HG02981 (cell line): ENCODE measurements at regions not wholly inside any gene's neighbourhood (a gene's known extent, or its start where the extent isn't known, plus 50 kb on each side); places are given as distances from the start of the nearest gene placed in this dataset.

ENCODE experiments used
- ATAC-seq: cut with Tn5 transposase; IDR thresholded peaks from one replicate; pipeline ENCODE4 v1.9.1; 2021; ENCODE audit warnings: mild to moderate bottlenecking, moderate library complexity; ENCODE audit not compliant: unreplicated experiment

DNA sequence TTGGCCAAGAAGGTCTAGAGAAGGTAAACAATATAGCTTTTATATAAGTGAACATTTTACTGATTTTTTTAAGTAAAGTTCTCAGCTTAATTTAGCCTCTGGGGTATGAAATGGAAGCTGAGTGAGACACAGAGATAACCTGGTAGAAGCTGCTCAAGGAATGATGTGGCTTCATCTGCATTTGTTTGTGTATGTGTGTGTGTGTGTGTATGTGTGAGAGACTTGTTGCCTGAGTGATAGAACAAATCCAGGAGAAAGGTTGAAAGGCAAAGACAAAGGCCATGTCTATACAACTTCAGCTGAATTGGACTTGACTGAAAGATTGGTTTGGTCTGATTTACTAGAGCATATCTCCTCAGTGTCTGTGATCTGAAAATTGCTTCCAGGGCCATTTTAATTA, 63.6 kb downstream of the PCDH7 start:
- ATAC-seq = no peak

DNA sequence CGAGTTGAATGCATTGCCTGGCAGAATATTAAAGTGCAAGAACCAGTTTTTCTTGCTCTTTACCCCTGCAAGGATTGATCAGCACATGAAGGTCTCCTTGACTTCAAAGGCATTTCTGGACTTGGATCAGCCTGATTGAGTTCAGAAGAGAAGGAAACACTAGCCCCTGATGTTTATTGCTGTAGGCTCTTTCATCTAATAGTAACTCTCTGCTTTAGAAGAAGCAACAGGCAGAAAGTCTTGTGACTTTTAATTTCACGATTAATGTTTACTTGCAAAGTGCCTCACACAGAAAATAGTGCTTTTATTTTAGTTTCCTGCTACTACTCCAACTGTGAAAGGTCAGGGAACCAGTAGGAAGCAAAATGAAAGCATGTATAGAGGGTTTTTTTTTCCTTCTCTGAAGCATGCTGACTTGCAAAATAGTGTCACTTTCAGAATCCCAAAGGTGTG, 69.1 kb downstream of the PCDH7 start:
- ATAC-seq = no peak

DNA sequence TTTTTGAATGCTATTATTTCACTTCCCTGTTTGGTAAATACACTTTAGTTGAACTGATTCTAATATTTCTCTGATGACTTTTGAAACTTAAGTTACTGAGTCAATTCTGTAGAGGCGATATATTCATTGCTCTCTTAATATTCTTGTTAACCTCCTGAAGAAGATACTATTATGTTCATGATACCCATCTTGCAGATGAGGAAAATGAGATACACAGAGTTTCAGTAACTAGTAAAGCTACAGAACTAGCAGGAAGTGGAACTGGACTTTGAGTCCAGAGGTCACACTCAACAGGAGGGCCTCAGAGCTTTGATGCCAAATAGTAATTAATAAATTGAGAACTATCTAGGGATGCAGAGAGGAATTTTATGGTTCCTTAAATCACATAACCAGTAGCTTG, 70.0 kb downstream of the PCDH7 start:
- no peak for ATAC-seq

DNA sequence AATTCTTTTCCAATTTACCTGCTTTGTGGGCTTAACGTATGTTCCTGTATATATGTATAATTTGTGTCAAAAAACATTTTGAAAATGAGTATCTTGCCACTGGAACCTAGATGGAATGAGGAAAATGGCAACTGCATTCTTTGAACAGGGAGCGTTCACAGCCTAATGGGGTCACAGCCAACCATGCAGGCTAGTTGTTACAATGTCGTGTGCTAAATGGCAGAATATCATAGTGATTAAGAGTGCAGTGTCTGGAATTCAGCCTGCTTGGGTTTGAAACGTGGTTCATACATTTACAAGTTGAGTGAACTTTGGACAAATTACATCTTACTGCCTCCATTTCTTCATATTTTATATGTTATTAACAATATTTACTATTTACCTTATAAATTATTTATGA, 70.8 kb downstream of the PCDH7 start:
- no peak for ATAC-seq

DNA sequence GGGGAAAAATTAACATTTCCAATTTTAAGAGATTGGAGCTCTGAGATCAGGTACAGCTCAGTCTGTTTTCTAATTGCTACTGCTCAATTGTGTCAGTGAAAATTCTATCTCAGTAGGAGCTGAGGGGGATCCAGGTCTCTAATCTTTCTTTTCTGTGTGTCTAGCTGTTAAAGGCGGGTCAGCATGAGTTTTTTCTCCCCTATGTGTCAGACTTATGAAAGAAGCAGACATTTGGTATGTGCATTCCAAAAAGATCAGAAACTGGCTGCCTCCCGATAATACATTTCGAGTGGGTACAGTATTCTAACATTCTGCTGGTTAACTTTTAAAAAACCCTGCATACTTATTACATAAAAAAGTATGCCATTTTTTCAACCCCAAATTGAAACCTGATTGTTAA, 72.4 kb downstream of the PCDH7 start:
- ATAC-seq = no peak

DNA sequence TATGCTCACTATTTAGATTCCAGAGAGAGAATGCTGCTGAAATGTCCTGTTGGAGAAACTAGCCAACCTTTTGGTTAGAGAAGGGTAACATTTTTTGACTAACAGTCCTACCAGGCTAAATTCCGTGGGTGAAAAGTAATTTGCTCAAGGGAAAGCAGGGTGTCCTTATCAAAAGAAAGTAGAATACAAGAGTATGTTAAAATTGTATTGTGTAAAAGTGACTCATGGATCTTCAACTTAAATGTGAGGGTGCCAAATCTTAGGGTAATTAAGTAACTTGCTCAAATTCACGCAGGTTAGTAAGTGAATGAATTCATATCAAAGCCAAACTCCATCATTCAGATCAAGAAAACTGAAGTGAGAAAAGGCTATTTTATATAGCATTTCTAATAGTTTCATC, 81.7 kb downstream of the PCDH7 start:
- no peak for ATAC-seq

DNA sequence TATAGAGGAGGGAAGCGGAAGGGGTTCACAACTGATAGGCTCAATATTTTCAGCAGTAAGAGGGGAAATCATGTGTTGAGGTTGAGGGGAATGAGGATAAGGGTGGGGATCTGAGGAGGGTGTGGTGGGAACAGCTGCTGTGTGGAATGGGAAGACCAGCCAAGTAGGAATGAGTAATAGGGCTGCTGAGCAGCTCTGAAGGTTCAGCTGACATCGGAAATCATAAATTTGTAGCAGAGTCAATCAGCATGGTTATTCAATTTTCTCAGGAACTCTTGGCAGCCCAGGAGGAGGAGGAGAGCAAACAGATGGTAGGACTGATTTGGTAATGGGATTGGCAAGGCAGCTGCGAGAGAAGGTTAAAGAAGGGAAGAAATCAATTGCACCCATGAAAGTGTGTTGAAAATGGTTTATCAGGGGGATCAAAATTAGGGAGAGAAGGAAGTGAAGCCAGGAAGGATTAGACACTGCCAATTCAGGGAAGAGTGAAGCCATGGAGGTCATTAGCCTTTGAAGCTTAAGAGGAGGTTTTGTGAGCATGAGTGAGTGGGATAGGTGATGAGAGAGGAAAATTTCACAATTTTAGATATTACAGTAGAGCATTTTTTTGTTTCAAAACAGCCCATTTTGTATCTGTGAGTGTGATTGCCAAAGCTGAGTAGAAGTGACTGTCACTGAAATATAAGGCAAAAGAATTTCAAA, 82.6 kb downstream of the PCDH7 start:
- no peak for ATAC-seq

DNA sequence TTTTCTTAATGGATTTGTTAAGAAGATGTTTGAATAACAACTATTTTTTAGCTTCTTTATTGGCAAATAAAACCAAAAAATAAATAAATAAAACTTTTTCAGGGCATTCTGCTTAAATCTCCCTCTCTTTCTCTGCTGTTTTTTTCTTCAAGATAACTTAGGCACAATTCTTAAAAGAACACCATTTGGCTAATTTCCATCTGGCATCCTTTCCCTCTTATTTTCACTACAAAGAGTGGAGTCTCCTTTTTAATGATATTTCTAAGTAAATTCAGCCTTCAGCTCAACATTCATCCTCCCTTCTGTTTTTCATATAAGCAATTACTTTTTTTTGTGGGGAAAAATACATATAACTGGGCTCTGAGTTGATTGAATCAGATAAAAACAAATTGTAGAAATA, 88.1 kb downstream of the PCDH7 start:
- ATAC-seq = no peak

DNA sequence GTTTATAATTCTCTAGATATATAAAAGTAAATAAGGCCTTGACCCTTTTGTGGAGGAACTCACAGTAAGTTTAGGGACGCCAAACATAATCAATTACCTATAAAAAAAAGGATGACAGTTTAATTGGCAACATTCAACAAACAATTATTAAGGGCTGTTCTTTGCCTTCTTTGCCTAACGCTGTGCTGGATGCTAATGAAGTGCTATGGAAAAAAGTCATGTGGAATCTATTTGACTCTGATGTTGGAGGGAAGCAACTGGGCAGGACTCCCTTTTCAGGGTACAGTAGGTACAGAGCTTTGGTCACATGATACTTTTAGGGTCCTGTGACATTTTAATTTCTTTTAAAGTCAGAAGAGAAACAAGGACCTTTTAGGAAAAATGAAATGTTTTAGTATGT, 91.1 kb downstream of the PCDH7 start:
- ATAC-seq = no peak

DNA sequence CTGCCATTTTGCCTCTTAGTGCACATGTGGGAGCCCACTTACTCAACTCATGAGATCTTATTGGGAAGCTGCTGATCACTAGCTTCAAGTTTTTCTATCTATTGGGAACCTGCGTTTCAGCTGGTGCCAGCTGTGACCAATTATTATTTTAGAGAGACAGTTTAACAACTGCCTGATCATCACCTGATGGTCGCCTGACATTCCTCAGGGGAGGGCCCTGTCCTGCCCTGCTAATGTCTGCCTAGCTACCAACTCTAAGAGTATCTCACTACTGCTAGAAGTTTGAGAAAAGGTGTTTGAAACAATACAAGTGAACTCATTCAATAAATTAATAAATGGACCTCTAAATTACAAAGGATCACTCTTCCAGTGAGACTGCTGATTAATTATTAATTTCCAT, 95.5 kb downstream of the PCDH7 start:
- ATAC-seq = no peak

DNA sequence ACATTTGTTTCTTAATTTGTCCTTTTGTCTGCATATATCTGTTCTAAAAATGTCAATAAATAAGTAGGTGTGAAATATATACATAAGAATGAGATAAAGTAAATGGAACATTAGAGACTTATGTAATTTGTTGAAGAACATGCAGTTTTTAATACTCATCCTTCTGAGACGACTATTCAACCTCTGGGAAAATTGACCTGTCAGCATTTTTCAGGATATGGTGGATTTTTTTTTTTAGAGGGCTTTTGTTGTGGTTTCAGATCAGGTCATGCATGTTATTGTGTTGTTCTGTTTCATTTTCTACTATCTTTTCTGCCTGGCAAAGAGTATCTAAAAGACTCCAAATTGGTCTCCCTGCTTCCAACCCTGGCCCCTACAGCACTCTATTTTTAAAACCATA, 97.3 kb downstream of the PCDH7 start:
- no peak for ATAC-seq

DNA sequence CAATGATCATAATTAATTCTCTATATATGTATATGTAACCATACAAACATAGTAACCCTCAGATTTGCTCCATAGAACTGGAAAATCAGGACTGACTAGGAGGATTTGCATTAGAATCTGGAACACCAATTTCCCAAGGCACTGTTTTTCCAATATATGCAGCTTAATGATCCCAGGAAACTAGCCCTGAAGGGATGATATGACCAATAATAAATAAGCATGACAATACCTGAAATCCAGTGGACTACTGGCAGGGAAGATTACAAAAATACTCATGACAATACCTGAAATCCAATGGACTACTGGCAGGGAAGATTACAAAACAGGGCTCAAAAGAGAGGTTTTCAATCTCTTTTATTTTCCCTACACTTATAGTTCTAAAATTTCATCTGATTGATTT, 98.4 kb downstream of the PCDH7 start:
- ATAC-seq = no peak

DNA sequence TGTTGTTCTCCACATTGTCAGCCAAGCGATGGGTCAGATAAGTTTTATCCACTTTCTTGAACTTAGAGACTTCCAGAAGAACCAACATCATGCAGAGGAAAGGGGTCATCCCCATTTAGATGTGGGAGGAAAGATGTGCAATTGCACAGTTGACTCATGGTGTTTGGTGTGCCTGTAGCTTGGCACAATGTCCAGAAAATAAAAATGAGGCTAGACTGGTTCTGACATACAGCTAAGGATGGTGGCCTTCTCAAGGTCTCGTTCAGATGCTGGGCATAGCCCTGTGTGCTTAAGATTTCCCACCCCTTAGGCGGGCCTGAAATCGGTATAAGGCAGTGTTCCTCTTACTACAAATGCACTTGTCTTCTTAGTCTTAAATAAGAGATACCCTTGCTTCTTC, 101.1 kb downstream of the PCDH7 start:
- ATAC-seq = no peak

DNA sequence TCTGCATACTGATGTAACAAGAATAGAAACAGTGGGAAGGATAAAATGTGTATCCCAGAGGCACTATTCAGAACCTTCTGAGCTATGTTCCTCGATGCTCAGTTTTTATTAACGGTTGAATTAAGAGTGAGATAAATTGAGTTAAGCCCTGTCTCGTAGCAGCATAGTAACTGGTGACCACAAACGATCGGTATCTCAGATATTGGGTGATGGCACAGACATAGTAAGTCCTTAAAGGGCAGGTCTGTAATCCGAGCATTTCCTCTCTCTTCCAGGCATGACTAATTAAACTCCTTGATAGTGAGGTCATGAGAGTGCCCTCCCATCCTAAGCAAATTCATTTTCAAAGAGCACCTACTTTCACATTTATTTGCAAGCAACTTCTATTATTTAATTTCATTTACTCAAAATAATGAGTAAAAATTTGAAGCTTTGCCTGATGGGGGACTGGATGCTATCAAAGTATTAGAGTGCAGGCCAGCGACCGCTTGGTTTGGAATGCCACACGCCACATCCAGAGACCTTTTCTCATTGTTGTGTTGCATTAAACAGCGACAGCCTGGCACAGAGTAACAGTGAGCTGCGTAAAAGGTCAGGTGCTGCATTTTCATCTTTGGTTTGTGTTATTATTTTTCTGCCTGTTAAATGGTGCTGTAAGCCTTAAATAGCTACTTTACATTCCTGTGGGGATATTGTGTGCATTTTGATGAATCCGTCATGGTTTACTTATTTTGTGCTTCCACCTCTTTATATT, 101.9 kb downstream of the PCDH7 start:
- ATAC-seq = no peak

DNA sequence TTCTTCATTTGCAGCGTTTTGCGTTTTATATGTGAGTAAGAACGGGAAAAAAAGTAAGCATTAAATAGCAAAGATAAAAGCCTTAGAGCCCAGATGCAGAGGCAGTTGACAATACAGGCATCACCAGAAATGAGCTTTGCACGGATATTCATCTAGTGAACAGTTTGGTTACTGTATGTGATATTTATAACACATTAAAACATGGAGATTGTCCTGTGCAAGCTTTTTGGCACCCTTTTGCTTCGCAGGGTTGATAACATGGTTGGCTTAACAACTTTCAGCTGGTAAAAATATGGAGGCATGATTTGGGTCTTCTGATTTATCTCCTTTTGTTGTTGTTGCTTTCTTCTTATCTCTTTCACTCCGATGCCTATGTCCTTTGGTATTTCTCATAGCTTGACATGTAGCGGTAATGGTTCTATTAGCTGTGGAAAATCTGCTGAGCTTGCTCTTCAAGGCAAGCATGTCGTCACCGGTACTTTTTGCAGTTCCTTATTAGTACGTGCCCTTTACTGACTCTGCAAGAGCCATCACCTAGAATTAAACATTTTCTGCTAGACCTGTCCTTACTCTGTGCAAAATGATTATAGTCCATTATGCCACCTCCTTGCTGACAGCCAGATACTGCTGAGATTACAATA, 102.9 kb downstream of the PCDH7 start:
- no peak for ATAC-seq

DNA sequence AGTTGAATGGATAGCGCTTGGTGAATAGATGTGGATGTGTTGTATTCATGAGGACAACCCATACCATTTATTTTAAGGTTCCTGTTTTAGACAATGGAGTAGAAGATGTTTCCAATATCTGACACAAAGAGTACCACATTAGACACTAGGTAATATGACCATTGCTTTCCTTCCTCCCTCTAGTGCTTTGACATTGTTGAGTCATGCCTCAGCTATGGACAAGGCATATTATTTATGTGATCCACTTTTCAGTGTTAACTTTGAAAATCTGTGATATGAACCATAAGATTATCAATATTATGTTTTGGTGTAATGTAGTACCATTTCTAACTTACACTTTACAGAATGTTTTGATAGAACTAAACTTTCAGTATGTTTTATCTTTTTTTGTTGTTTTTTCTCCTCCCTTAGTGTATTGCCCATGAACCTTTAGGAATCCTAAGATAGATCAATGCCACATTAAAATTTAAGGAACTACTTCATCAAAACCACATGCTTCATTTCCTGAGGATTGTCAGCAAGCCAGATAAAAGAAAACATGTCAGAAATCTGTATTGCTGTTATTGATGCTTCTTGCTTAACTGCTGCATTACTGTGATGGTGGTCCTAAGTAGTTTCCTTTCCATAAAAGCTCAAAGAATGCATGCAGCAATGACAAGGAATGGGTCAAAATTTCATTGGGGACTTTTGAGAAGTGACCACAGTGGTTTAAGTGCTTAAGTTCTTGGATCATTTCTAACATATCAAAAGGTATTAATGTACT, 105.0 kb downstream of the PCDH7 start:
- no peak for ATAC-seq

DNA sequence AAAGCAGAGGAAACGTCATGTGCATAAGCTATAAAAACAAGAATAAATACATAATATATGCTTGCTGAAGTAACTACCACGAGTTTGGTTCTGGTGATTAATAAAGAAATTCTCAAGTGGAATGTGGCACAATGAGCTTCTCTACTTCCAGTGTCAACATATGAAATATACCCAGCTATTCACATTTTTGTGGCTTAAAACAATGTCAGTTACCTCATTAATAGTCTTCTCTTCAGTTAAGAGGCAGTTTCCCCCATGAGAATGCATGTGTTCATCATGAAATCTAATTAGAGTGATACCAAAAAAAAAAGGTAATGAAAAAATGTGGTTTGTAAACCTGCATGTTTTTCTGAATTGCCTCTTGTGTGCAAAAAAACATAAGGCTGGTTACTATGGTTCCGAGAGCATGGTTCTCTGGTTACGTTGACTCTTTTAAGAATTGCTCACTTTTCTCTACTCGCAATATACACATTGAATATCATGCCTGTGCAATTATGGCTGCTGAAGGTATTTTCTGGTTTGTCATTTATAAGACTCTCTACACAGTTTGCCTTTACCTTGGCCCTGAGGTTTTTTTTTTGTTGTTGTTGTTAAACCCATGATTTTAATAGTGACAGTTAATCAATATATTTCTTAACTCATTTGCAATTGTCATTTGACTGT, 108.2 kb downstream of the PCDH7 start:
- no peak for ATAC-seq

DNA sequence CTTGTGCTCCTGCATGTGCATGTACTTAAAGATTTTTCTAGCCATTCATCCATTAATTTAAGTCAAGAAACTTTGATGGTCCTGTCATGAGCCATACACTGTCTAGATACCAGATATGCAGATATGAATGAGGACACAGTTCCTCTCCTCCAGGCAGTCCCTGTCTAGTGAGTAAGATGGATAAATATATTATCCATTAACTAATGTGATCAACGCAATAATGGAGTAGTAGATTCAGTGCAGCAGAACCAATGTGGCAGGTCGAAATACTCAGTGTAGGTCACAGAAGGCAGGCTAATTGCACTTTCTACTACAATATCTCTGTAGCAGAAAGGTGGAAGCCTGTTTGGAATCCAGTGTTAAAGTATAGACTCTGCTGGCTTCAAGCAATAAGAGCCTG, 112.5 kb downstream of the PCDH7 start:
- no peak for ATAC-seq

DNA sequence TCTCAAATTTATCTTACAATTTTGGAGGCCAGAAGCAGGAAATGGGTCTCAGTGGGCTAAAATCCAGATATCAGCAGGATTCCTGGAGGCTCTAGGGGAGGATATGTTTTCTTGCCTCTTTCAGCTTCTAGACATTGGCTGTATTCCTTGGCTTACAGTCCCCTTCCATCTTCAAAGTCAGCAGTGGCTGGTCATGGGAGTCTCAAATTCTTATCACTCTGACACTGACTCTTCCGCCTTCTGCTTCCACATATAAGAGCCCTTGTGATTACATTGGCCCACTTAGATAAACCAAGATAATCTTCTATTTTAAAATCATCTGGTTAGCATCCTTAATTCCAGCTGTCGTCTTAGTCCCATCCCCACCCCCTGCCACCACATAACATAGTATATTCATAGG, 113.0 kb downstream of the PCDH7 start:
- no peak for ATAC-seq

DNA sequence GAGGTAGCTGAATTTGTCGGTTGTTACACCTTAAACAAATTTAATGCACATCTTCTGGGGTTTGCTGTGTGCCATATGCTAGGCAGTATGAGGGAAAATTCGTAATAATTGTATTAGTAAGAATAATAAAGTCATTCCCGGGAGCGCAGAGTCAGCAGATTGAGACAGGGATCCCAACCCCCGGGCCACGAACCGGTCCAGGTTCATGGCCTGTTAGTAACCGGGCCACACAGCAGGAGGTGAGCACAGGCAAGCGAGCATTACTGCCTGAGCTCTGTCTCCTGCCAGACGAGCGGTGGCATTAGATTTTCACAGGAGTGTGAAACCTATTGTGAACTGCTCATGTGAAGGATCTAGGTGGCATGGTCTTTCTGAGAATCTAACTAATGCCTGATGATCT, 114.9 kb downstream of the PCDH7 start:
- no peak for ATAC-seq

DNA sequence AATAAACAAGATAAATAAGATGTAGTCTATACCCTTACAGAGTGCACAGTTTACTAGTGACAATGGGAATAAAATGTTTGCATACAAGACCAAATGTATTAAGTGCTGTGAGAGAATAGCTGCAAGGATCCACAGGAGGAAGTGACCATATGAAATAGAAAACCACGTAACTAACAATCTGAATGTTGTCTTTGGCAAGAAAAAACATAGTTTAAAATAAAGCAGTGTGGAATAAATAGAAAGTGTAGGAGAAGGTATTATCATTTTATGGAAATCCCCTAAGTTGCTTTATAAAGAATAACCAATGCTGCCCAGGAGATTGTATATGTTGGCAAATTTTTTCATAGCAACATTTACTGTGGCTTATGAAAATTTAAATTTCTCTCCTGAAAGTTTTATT, 116.1 kb downstream of the PCDH7 start:
- ATAC-seq = no peak
